ENCODE measurements at regions not wholly inside any gene's neighbourhood (a gene's known extent, or its start where the extent isn't known, plus 50 kb on each side); places are given as distances from the start of the nearest gene placed in this dataset.

DNA sequence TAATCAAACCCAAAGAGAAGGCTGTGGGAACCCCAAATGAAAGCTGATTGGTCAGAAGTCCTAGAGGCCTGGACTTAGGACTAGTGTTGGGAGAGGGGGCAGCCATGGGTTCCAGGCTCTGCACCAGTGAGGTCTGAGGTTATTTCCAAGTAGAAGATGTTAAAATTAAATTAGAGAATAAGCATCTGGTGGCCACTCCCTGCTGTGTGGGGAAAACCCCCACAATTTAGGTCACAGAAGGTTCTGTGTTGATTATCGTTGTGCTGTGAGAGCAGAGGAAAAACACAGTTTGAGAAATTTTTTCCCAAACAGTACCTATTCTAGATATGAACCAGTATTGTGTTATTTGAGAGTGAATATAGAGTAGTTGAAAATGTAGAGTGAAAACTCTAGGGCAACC lies 53.9 kb upstream of the NSMCE3 start:
- DNase-seq (ENCODE audit: low read depth): no peak

DNA sequence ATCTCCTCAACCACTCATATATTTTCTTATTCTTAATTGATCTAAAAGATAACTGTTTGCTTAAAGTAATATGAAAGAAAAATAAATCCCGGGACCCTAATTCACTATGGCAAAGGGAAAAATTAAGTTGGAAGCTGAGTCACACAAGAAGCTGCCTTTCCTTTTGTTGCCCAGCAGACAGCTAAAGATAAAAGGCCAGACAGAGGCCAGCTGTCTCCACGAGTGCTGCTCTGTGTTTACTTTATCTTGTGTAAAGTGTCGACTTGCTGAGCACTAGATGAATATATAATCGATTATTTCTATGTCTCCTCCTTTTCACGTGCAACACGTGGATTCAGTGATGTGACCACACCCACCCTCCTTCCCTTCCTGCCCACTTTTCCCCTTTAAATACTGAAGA lies 52.8 kb upstream of the NSMCE3 start:
- peak; percentile 37 for DNase-seq (ENCODE audit: low read depth)

DNA sequence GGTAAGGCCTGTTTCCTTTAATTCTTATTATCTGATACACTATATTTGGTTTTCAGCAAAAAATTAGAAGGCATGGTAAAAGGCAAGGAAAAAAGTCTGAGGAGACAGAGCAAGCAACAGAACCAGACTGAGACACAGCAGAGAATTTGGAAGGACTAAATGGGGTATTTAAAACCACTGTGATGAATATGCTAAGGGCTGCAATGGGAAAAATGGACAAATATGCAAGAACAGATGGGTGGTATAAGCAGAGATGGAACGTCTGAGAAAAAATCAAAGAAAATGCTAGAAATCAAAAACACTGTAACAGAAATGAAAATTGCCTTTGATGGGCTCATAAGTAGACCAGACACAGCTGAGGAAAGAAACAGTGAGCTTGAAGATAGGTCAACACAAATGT lies 50.8 kb upstream of the NSMCE3 start:
- no peak for DNase-seq (ENCODE audit: low read depth)

DNA sequence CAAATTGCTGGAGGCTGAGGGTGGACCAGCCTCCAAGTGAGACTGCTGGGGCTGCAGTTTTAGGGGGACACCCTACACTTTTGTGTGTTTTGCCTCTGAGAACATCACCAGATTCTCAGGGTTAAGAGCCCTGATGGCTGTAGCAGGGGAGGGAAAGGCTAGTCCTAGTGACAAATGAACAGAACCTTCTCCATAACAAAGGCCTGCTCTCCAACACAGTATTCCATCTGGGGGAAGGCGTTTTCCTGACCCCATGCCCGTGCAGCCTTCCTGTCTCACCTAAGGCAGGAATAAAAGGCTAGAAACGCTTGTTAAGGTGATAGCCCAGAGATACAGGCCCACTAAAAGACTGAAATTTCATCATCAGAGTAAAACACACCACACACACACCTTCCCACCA lies 50.2 kb upstream of the NSMCE3 start:
- no peak for DNase-seq (ENCODE audit: low read depth)
